ENCODE measurements at regions not wholly inside any gene's neighbourhood (a gene's known extent, or its start where the extent isn't known, plus 50 kb on each side); places are given as distances from the start of the nearest gene placed in this dataset.

GRCh38 chr20:40477805-40478204 is 211.2 kb downstream of the MAFB start:
- TF ChIP-seq, protein P1, sequence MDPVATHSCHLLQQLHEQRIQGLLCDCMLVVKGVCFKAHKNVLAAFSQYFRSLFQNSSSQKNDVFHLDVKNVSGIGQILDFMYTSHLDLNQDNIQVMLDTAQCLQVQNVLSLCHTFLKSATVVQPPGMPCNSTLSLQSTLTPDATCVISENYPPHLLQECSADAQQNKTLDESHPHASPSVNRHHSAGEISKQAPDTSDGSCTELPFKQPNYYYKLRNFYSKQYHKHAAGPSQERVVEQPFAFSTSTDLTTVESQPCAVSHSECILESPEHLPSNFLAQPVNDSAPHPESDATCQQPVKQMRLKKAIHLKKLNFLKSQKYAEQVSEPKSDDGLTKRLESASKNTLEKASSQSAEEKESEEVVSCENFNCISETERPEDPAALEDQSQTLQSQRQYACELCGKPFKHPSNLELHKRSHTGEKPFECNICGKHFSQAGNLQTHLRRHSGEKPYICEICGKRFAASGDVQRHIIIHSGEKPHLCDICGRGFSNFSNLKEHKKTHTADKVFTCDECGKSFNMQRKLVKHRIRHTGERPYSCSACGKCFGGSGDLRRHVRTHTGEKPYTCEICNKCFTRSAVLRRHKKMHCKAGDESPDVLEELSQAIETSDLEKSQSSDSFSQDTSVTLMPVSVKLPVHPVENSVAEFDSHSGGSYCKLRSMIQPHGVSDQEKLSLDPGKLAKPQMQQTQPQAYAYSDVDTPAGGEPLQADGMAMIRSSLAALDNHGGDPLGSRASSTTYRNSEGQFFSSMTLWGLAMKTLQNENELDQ (tag by site-specific recombination; IDR thresholded peaks at IDR 0.05; ENCODE audit: low read depth): no peak
- TF ChIP-seq YY2 (tag by site-specific recombination; IDR thresholded peaks at IDR 0.05): no peak
- TF ChIP-seq, protein P2, sequence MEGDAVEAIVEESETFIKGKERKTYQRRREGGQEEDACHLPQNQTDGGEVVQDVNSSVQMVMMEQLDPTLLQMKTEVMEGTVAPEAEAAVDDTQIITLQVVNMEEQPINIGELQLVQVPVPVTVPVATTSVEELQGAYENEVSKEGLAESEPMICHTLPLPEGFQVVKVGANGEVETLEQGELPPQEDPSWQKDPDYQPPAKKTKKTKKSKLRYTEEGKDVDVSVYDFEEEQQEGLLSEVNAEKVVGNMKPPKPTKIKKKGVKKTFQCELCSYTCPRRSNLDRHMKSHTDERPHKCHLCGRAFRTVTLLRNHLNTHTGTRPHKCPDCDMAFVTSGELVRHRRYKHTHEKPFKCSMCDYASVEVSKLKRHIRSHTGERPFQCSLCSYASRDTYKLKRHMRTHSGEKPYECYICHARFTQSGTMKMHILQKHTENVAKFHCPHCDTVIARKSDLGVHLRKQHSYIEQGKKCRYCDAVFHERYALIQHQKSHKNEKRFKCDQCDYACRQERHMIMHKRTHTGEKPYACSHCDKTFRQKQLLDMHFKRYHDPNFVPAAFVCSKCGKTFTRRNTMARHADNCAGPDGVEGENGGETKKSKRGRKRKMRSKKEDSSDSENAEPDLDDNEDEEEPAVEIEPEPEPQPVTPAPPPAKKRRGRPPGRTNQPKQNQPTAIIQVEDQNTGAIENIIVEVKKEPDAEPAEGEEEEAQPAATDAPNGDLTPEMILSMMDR (tag by site-specific recombination; IDR thresholded peaks at IDR 0.05): no peak

Data from HEK293 (cell line).